Activated CD4-positive, alpha-beta T cell treated with anti-CD3 and anti-CD28 coated beads, Interleukin-2, Interleukin-4, amounts not matched to agents 100 ng/mL and 50 ng/mL, durations not matched to agents 16 hours and 8 hours (primary cell): ENCODE measurements at regions not wholly inside any gene's neighbourhood (a gene's known extent, or its start where the extent isn't known, plus 50 kb on each side); places are given as distances from the start of the nearest gene placed in this dataset.
"Not testable (repeated sequence)": the region's sequence is repeated elsewhere in the genome, so short reads cannot be mapped to it uniquely, and the experiment has no call there.

Experiments used
- DNase-seq: peaks from one replicate; pipeline ENCODE4 v3.0.0-alpha.2; 2020; ENCODE audit warnings: low spot score

GRCh38 chr5:159503236-159503635 lies 172.9 kb upstream of the IL12B start:
- no peak for DNase-seq

DNA sequence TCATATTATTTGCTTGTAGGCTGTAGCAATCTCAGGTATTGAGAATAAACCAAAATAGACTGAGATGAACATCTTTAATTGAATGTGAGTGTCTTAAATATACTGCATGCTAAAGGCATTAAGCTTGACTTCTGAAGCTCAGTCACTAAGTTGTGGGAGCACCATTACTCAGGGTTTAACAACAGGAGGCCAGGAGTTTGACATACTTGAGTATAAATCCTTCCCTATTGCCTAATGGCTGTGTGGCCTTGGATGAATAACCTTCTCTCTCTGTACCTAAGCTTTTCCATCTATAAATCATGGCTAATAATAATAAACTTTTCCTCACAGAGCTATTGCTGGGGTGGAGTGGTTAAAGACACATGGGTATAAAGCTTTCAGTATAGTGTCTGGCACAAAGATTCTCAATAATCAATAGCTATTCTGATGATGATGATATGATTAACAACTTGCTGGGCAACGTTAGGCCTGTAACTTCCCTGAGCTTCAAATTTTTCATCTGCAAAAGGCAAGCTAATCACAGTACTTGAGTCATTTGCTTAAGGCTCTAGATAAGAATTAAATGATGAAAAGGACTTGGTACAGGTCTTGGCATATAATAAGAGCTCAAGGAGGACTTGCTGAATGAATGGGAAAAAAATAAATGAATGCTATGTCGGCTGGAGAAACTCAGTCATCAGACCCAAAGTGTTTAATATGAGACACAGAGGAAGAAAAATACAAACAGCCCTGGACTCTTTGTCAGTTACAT lies 174.0 kb upstream of the IL12B start:
- DNase-seq: no peak

DNA sequence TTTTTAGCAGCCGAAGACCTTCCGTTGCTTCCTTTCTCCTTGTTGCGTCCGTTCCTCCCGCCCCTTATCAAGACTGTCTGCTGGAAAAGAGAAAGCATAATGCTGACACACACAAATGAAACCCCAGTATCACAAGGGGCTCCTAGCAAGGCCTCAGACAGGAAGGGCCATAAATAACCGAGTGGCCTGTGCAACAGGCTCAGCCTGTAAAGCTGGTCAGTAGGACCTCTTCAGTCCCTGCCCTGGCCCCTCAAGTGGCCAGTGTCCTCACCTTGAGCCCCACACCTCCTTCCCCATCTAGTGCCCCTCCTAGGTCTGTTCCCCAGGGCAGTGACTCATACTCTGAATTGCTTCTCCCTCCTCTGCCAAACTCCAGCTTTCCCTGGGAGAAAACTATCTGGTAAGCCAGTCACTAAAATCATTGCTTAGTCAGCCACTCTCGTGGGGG lies 174.6 kb upstream of the IL12B start:
- no peak for DNase-seq

- DNase-seq: no peak
These were observed 176.8 kb upstream of the IL12B start for GRCh38 chr5:159507055-159507454.

DNA sequence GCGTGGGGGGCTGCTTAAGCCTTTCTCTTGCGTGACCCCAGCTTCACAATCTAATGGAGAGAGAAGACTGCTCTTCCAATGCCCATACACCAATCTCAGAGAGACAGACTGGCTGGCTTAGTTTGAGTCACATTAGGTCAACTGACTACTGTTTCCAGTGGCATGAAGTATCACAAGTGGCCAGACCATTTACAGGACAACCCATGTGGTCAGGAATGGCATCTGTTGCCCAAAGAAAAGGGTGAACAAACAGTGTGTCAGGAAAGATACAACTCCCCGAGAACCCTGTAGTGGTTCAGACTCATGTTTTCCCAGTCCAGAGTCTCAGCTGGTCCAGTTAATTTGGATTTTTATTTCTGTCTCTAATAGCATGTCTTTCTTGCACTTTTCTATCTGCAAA lies 177.4 kb upstream of the IL12B start:
- no peak for DNase-seq

- DNase-seq: no peak
These were observed 178.1 kb upstream of the IL12B start for GRCh38 chr5:159508344-159508743.

GRCh38 chr5:159509002-159509660 lies 178.8 kb upstream of the IL12B start:
- no peak for DNase-seq

GRCh38 chr5:159510282-159510681 lies 180.0 kb upstream of the IL12B start:
- no peak for DNase-seq

DNA sequence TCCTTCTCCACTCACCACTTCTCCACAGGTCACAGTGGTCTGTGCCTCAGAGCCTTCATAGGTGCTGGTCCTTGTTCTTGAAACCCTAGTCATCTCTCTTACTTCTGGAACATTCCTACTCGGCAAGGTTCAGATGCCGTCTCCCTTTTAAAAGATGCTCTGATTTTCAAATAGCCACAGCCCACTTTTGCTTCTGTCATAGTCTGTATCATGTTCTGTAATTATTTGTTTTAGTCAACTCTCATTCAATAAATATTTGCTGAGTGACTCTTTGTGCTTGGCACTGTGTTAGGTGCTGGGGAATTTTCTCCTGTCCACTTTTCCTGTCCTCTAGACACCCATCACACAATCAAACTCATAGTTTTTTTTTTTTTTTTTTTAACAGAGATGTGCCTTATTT lies 181.3 kb upstream of the IL12B start:
- DNase-seq: no peak

GRCh38 chr5:159512064-159512463 lies 181.8 kb upstream of the IL12B start:
- no peak for DNase-seq

GRCh38 chr5:159514229-159514810 lies 184.0 kb upstream of the IL12B start:
- DNase-seq: no peak

GRCh38 chr5:159515197-159515596 lies 184.9 kb upstream of the IL12B start:
- no peak for DNase-seq

- DNase-seq: peak; percentile 78
These were observed 185.7 kb upstream of the IL12B start for GRCh38 chr5:159515909-159516415.

DNA sequence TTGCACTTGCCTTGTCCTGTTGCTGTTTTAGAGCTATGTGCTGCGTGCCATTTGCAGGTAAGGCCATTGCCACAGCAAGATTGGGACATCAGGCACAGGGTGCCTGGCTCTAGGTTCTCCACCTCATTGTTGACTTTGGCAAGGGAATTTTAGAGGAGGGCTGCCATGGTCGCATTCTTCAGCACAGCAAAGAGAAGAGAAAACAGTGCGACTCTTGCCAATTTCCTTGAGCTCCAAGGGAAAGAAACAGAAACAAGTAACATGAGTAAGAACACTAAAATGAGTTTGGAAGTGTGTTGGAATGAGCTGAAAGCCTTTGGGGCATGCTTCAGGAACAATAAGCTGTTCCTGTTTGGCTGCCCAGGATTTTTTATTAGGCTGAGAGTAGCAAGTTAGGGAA lies 188.1 kb upstream of the IL12B start:
- no peak for DNase-seq

- DNase-seq: no peak
These were observed 189.1 kb upstream of the IL12B start for GRCh38 chr5:159519365-159519764.

DNA sequence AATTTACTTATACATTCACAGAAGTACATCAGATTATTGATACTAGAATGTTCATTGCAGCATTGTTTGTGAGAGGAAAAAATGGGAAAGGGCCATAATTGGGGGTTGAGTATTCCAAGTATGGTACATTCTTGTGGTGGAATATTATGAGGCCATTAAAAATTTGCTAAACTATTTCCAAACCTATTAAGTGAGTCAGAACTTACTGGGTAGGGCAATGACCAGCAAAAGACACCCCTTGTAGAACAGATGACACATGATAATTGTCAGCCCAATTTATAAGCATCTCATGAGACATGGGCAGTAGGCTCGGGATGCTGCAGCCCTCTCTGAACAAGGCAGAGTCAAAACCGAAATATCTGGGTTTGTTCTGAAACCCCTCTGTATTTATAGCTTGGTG lies 192.6 kb upstream of the IL12B start:
- DNase-seq: no peak

DNA sequence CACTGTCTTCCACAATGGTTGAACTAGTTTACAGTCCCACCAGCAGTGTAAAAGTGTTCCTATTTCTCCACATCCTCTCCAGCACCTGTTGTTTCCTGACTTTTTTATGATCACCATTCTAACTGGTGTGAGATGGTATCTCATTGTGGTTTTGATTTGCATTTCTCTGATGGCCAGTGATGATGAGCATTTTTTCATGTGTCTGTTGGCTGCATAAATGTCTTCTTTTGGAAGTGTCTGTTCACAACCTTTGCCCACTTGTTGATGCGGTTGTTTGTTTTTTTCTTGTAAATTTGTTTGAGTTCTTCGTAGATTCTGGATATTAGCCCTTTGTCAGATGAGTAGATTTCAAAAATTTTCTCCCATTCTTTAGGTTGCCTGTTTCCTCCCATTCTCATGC lies 194.0 kb upstream of the IL12B start:
- DNase-seq: not testable (repeated sequence)

DNA sequence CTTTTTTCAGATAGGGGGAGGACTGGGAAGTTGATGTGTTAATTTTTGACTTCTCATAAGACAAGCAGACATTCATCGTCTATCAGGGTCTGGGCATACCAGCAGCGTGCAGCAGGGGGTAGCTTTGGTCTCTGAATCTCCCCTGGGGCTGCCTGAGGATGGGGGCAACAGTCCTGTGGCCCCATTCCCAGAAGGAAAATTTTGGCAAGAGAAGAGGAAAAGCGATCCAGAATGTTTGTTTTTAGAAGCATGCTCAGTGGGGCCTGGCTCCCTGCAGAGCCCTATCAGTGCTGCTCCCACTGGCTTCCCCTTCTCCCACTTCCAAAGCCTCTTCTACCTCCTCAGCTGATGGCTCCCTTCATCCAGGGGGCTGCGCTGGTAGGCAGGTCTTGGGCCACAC lies 194.8 kb upstream of the IL12B start:
- DNase-seq: no peak

GRCh38 chr5:159527546-159528254 lies 197.4 kb upstream of the IL12B start:
- DNase-seq: no peak

DNA sequence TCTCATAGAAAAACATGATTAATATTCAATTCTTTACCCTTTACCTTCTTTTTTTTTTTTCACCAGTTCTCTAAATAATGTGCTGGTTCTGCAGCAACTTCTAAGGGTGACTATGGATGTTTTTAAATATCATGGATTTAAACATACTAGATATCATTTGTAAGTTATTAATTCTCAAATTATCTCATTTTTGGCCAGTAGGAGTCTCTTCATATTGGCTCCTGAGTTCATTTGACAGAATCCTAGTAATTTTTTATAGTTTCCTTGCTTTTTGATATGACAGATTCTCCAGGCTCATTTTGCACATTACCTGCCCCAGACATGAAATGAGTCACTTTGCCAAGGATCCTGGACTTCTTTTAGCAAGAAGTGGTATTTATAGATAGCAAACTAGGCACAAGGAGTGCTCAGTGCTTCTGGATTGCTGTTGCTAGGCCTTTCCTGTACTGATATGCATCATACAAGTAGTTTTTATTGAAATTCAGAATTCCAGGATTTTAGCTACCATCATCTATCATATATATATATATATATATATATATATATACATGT lies 201.3 kb upstream of the IL12B start:
- DNase-seq: no peak

DNA sequence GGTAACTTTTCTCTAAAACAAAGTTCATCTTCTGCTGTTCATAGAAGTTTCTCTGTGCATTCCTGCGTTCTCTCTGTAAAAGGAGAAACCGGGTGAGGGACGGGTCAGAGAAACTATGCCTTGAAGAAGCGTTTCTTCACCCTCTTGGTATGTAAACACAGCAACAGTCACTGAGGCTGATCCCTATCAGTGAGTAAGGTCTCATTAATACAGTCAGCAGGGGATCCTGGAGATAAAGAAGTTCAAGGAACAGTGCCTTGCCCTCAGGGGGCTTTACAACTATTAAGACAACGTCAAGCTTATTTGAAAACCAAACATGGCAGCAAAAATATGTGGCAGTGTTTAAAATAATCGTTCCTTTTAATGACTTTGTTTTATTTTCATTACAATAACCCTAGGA lies 202.9 kb upstream of the IL12B start:
- no peak for DNase-seq

DNA sequence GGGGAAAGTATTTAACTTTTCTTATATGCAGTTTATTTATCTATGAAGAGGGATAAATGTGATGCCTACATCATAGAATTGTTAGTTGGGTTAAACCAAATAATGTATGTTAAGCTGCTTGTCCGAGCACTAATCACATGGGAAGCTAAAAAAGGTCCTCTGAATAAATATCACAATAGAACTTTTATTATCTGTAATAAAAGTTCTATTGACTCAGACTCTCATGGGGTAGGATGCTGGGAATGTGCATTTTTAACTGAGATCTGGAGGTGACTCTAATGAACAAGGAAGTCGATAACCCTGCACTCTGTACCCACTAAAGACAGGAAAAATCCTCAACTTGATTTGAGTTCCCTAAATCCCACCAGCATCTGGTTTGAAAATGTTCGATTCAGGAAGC lies 205.9 kb upstream of the IL12B start:
- no peak for DNase-seq
